GM23248 (cell line): ENCODE measurements at regions not wholly inside any gene's neighbourhood (a gene's known extent, or its start where the extent isn't known, plus 50 kb on each side); places are given as distances from the start of the nearest gene placed in this dataset.

ENCODE experiments used
- DNase-seq: peaks from one replicate; pipeline ENCODE4 v3.0.0-alpha.2; 2015
- H2AFZ ChIP-seq: fragments of 200-600 bp; sonication (generic); 2 replicates; pipeline ENCODE4 v1.6.1; 2016; ENCODE audit warnings: antibody characterized with exemption
- H3F3A ChIP-seq: fragments of 200-600 bp; sonication (generic); 2 replicates; pipeline ENCODE4 v1.6.1; 2016; ENCODE audit warnings: mild to moderate bottlenecking, antibody characterized with exemption, mixed run types; ENCODE audit not compliant: insufficient read depth
- H3K27ac ChIP-seq: fragments of 200-600 bp; sonication (generic); 2 replicates; pipeline ENCODE4 v1.5.1; 2016; ENCODE audit warnings: mild to moderate bottlenecking
- H3K27me3 ChIP-seq: fragments of 200-600 bp; sonication (generic); replicated peaks from 2 replicates; pipeline ENCODE4 v1.6.1; 2016; ENCODE audit warnings: mild to moderate bottlenecking; ENCODE audit not compliant: insufficient read depth
- H3K36me3 ChIP-seq: fragments of 200-600 bp; sonication (generic); 2 replicates; pipeline ENCODE4 v1.6.1; 2016; ENCODE audit warnings: low read depth, mild to moderate bottlenecking
- H3K4me1 ChIP-seq: fragments of 200-600 bp; sonication (generic); 2 replicates; pipeline ENCODE4 v1.6.1; 2016; ENCODE audit warnings: mild to moderate bottlenecking; ENCODE audit not compliant: insufficient read depth
- H3K4me2 ChIP-seq: fragments of 200-600 bp; sonication (generic); one replicate; pipeline ENCODE4 v1.6.1; 2016; ENCODE audit warnings: mild to moderate bottlenecking; ENCODE audit not compliant: unreplicated experiment
- H3K4me3 ChIP-seq: fragments of 200-600 bp; sonication (generic); 2 replicates; pipeline ENCODE4 v1.5.1; 2016; ENCODE audit warnings: mild to moderate bottlenecking
- H3K79me2 ChIP-seq: fragments of 200-600 bp; sonication (generic); 2 replicates; pipeline ENCODE4 v1.6.1; 2016; ENCODE audit warnings: mild to moderate bottlenecking; ENCODE audit not compliant: insufficient read depth
- H3K9ac ChIP-seq: fragments of 200-600 bp; sonication (generic); 2 replicates; pipeline ENCODE4 v1.6.1; 2016; ENCODE audit warnings: mild to moderate bottlenecking
- H3K9me2 ChIP-seq: fragments of 200-600 bp; sonication (generic); 2 replicates; pipeline ENCODE4 v1.6.1; 2016; ENCODE audit warnings: mixed run types, mild to moderate bottlenecking, moderate library complexity; ENCODE audit not compliant: insufficient read depth
- H3K9me3 ChIP-seq: fragments of 200-600 bp; sonication (generic); one replicate; pipeline ENCODE4 v1.6.1; 2017; ENCODE audit warnings: low read depth
- H4K20me1 ChIP-seq: fragments of 200-600 bp; sonication (generic); 2 replicates; pipeline ENCODE4 v1.6.0; 2016; ENCODE audit not compliant: insufficient read depth
- EZH2 ChIP-seq: fragments of 200-600 bp; sonication (generic); IDR thresholded peaks from 2 replicates; pipeline ENCODE4 v1.6.1; 2018; ENCODE audit warnings: antibody characterized with exemption, mild to moderate bottlenecking; ENCODE audit not compliant: insufficient read depth, poor library complexity, severe bottlenecking
- EZH2phosphoT487 ChIP-seq: fragments of 200-600 bp; sonication (generic); IDR thresholded peaks from 2 replicates; pipeline ENCODE4 v1.6.1; 2018; ENCODE audit warnings: antibody characterized with exemption, moderate library complexity, mild to moderate bottlenecking, low read depth; ENCODE audit not compliant: insufficient read depth
- WGBS, 2 experiments: methylation state at CpG; one replicate each; pipeline ENCODE4 v1.1.6; 2015 to 2017; ENCODE audit warnings: low lambda C conversion rate in 2 of 2, low coverage in 1 of 2; ENCODE audit errors: missing lambda C conversion rate in 2 of 2; 5-methylcytosine and 5-hydroxymethylcytosine counted together
- in situ Hi-C: fragments of 300-500 bp; cut with MboI; formaldehyde crosslinking; loops from 2 replicates; pipeline ENCODE4 v1.15.0; 2020

DNA sequence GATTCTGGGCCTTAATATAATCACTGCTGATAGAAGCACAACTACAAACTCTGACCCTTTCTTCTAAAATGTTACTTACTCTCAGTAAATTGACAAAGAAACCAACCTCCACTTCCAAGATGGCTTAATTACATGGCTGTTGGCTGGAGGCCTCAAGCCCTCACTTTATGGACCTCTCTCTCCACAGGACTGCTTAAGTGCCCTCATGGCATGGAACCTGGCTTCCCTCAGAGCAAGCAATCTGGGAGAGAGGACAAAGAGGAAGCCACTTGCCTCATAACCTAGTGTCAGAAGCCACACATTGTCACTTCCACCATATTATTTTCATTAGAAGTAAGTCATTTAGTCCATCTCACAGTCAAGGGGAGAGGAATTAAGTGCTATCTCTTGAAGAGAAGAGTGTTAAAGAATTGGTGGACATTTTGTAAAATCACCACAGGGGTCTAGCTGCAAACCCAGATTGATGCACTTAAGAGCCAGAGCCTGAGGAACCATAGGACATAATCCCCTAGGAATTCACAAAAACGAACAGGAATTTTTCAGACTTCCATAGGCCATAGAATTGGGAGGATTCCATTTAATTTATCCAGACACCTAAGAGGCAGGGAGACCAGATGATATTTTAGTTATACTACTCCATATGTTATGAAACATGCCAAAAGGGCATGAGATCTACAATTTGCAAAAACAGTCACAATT, 97.5 kb upstream of the TNFSF4 start:
- WGBS, 2 experiments: 13 to 17% methylated on average over 1 of the region's 1 CpG
- TF ChIP-seq EZH2 (no peak), EZH2phosphoT487 (no peak)
- in situ Hi-C loops: no loop called here

DNA sequence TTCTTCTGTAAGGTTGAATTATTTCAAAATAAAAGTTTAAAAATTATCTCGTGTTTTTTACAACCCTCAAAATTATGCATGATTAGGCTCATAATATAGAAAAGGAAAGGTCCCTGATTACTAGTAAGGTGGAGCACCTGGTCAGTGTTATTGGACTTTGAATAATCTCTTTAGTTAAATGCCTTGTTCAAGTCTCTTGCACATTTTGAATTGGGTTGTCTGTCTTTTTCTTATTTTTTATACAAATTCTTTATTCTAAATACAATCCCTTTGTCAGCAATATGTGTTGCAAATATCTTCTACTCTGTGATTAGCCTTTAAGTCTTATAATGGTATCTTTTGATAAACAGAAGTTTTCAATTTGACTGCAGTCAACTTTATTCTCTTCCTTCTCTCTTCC, 100.7 kb upstream of the TNFSF4 start:
- H3K79me2 ChIP-seq: no peaks in the 10 kb centered on the region
- H3K36me3 ChIP-seq: no peaks in the 10 kb centered on the region
- H3K9ac ChIP-seq: no peak overlapping the region
- H3F3A ChIP-seq: no peaks in the 10 kb centered on the region
- TF ChIP-seq EZH2: no peak
- no peak for TF ChIP-seq EZH2phosphoT487
- H4K20me1 ChIP-seq: no peaks in the 10 kb centered on the region
- H3K27ac ChIP-seq: no peak overlapping the region
- H3K4me1 ChIP-seq: no peaks in the 10 kb centered on the region
- no peaks in the 10 kb centered on the region for H3K27me3 ChIP-seq
- no peak overlapping the region for H3K4me3 ChIP-seq
- H3K4me2 ChIP-seq: no peak overlapping the region
- no peaks in the 10 kb centered on the region for H3K9me3 ChIP-seq
- no peak overlapping the region for H2AFZ ChIP-seq
- in situ Hi-C loops: no loop called here
- H3K9me2 ChIP-seq: no peaks in the 10 kb centered on the region
- WGBS, 2 experiments: 4 to 12% methylated on average over 1 of the region's 1 CpG
- DNase-seq: no peak

More for the DNA sequence above, 97.5 kb upstream of the TNFSF4 start:
- no peaks in the 10 kb centered on the region for H3K36me3 ChIP-seq
- H3K27me3 ChIP-seq: no peaks in the 10 kb centered on the region
- peaks cover 12% of the 10 kb centered on the region for H3K4me1 ChIP-seq
- no peak overlapping the region for H3K4me3 ChIP-seq
- no peak overlapping the region for H3K9ac ChIP-seq
- no peaks in the 10 kb centered on the region for H3F3A ChIP-seq
- H2AFZ ChIP-seq: no peak overlapping the region
- H3K27ac ChIP-seq: no peak overlapping the region
- no peaks in the 10 kb centered on the region for H4K20me1 ChIP-seq
- no peak overlapping the region for H3K4me2 ChIP-seq
- no peaks in the 10 kb centered on the region for H3K9me2 ChIP-seq
- DNase-seq: no peak
- H3K79me2 ChIP-seq: no peaks in the 10 kb centered on the region
- H3K9me3 ChIP-seq: no peaks in the 10 kb centered on the region

DNA sequence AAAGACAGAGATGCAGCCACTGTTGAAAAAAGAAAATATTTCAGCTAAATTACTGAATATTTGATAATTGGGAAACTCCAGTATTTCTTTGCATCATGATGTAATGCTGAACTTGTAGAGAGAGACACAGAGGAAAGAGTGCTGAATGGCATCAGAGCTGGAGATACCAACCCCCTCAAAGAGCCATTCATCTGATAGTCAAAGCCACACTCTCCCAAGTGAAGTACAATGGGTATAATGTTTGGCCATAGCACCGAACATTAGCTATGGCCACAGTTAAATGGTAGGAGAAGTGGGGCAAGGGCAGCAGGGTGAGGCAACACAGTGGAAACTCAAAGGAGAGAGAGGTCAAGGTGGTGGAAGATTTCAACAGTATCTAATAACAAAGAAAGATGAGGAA, 107.5 kb upstream of the TNFSF4 start:
- H2AFZ ChIP-seq: no peak overlapping the region
- DNase-seq: no peak
- H3K79me2 ChIP-seq: no peaks in the 10 kb centered on the region
- H3K4me2 ChIP-seq: no peak overlapping the region
- no peaks in the 10 kb centered on the region for H3K9me2 ChIP-seq
- no peaks in the 10 kb centered on the region for H4K20me1 ChIP-seq
- no peak for TF ChIP-seq EZH2phosphoT487
- no peak for TF ChIP-seq EZH2
- H3K36me3 ChIP-seq: no peaks in the 10 kb centered on the region
- H3F3A ChIP-seq: no peaks in the 10 kb centered on the region
- H3K4me1 ChIP-seq: no peaks in the 10 kb centered on the region
- in situ Hi-C loops: no loop called here
- H3K4me3 ChIP-seq: no peak overlapping the region
- WGBS, 2 experiments: 95 to 100% methylated on average over 1 of the region's 1 CpG
- no peaks in the 10 kb centered on the region for H3K9me3 ChIP-seq
- H3K27me3 ChIP-seq: no peaks in the 10 kb centered on the region
- no peak overlapping the region for H3K9ac ChIP-seq
- no peak overlapping the region for H3K27ac ChIP-seq

DNA sequence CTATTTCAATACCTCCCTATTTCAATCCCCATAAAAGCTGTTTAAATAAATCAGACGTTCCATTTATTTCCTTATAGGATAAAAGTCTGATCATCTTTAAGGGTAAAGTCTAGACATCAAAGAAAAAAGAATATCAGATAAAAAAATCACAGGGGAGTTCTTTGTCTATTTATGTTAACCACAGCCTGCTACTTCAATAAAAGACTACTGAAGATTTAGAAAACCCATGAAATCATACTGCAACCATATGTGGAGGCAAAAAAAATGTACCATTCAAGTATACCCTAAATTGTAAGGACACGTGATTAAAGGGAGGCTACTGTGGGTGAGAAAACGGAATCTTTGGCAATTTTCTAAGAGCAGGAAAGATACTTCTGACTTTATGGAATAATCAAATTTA, 108.2 kb upstream of the TNFSF4 start:
- Histone ChIP-seq H3K36me3 (no peaks in the 10 kb centered on the region), H3K9me3 (no peaks in the 10 kb centered on the region), H3K4me3 (no peak overlapping the region), H4K20me1 (no peaks in the 10 kb centered on the region), H3K9ac (no peak overlapping the region), H3K4me1 (no peaks in the 10 kb centered on the region), H3F3A (no peaks in the 10 kb centered on the region), H3K9me2 (no peaks in the 10 kb centered on the region), H3K27me3 (no peaks in the 10 kb centered on the region), H3K4me2 (no peak overlapping the region), H3K79me2 (no peaks in the 10 kb centered on the region), H2AFZ (no peak overlapping the region), H3K27ac (no peak overlapping the region)
- DNase-seq: no peak
- in situ Hi-C loops: no loop called here
- no peak for TF ChIP-seq EZH2
- no peak for TF ChIP-seq EZH2phosphoT487
- 72% methylated on average over 3 of the region's 3 CpGs for WGBS, 2 experiments
